GM12891 (cell line): ENCODE measurements at regions not wholly inside any gene's neighbourhood (a gene's known extent, or its start where the extent isn't known, plus 50 kb on each side); places are given as distances from the start of the nearest gene placed in this dataset.

Source experiments
- POLR2A ChIP-seq: IDR thresholded peaks from 2 replicates; pipeline ENCODE4 v1.6.1; 2011; ENCODE audit warnings: low read depth, low read length, control low read depth
- POLR2AphosphoS5 ChIP-seq: IDR thresholded peaks from 2 replicates; pipeline ENCODE4 v1.6.1; 2011; ENCODE audit warnings: low read depth, low read length, control low read depth
- SPI1 ChIP-seq: IDR thresholded peaks from 2 replicates; pipeline ENCODE4 v1.6.1; 2011; ENCODE audit warnings: low read depth, low read length, control low read depth

GRCh38 chr22:22745225-22746060 is 101.0 kb downstream of the GGTLC2 start:
- TF ChIP-seq POLR2AphosphoS5 (no peak), POLR2A (no peak), SPI1 (no peak)
